Right atrium auricular region (tissue), 2 donors: ENCODE measurements at regions not wholly inside any gene's neighbourhood (a gene's known extent, or its start where the extent isn't known, plus 50 kb on each side); places are given as distances from the start of the nearest gene placed in this dataset.
"Not testable (repeated sequence)": the region's sequence is repeated elsewhere in the genome, so short reads cannot be mapped to it uniquely, and the experiment has no call there.

Experiments used
- DNase-seq: peaks from one replicate; pipeline ENCODE4 v3.0.0-alpha.2; 2019; ENCODE audit warnings: low spot score
- H3K27ac ChIP-seq, 2 donors: fragments of 200-600 bp; sonication (generic); 1 replicate in 1 of 2; 2 replicates in 1 of 2; pipeline ENCODE4 v1.5.1; 2016 to 2019
- H3K27me3 ChIP-seq, 2 donors: fragments of 200-600 bp; sonication (generic); one replicate each; pipeline versions ENCODE4 v1.5.1 to v1.6.0; 2017 to 2019
- H3K36me3 ChIP-seq: fragments of 200-600 bp; sonication (generic); one replicate; pipeline ENCODE4 v1.5.1; 2016
- H3K4me1 ChIP-seq, 2 donors: fragments of 200-600 bp; sonication (generic); one replicate each; pipeline versions ENCODE4 v1.5.1 to v1.6.0; 2017 to 2019
- H3K4me3 ChIP-seq, 2 donors: fragments of 200-600 bp; sonication (generic); 1 replicate in 1 of 2; 2 replicates in 1 of 2; pipeline ENCODE4 v1.5.1; 2017 to 2019; ENCODE audit warnings: mild to moderate bottlenecking in 1 of 2, moderate library complexity in 1 of 2
- H3K9me3 ChIP-seq, 2 donors: fragments of 200-600 bp; sonication (generic); one replicate each; pipeline ENCODE4 v1.5.1; 2019
- TF ChIP-seq, protein P1 (sequence below), 2 donors: fragments of 200-600 bp; sonication (generic); IDR thresholded peaks; one replicate each; pipeline ENCODE4 v1.5.1; 2019; ENCODE audit warnings: antibody characterized with exemption in 2 of 2

DNA sequence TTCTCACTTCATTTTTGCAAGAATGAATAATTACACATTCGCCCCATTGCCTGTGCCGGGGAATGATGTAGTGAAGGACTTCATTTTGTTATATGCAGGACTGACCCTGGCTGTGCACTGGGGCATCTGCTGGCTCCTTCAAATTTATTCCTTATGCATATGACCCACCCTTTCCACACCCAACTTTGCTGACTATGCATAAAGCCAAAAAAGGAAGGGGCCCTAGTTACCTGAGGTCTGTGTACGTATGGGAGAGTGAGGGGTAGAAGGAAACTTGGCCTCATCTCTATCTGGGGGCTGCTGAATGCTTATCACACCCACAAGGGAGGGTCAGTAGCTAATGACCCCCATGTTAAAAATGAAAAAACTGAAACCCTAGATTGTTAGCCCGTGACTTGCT lies 259.6 kb downstream of the SMARCA2 start:
- H3K4me1 ChIP-seq: no peaks in the 10 kb centered on the region
- H3K27me3 ChIP-seq: no peaks in the 10 kb centered on the region
- DNase-seq: no peak
- no peak overlapping the region for H3K27ac ChIP-seq
- no peaks in the 10 kb centered on the region for H3K36me3 ChIP-seq
- TF ChIP-seq, protein P1, sequence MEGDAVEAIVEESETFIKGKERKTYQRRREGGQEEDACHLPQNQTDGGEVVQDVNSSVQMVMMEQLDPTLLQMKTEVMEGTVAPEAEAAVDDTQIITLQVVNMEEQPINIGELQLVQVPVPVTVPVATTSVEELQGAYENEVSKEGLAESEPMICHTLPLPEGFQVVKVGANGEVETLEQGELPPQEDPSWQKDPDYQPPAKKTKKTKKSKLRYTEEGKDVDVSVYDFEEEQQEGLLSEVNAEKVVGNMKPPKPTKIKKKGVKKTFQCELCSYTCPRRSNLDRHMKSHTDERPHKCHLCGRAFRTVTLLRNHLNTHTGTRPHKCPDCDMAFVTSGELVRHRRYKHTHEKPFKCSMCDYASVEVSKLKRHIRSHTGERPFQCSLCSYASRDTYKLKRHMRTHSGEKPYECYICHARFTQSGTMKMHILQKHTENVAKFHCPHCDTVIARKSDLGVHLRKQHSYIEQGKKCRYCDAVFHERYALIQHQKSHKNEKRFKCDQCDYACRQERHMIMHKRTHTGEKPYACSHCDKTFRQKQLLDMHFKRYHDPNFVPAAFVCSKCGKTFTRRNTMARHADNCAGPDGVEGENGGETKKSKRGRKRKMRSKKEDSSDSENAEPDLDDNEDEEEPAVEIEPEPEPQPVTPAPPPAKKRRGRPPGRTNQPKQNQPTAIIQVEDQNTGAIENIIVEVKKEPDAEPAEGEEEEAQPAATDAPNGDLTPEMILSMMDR (IDR thresholded peaks at IDR 0.05): no peak
- H3K4me3 ChIP-seq: no peak overlapping the region
- no peaks in the 10 kb centered on the region for H3K9me3 ChIP-seq

DNA sequence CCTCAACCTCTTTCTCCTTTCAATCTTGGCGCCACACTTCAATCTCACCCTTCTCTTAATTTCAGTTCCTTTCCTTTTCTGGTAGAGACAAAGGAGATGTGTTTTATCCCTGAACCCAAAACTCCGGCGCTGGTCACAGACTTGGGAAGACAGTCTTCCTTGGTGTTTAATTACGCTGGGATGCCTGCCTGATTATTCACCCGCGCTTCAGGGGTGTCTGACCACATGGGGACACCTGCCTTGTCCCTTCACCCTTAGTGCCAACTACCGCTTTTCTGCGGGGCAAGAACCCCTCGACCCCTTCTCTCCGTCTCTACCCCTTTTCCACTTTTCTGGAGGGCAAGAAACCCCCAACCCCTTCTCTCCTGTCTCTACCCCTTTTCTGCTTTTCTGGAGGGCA lies 261.1 kb downstream of the SMARCA2 start:
- Histone ChIP-seq H3K4me1 (no peaks in the 10 kb centered on the region), H3K27ac (no peak overlapping the region), H3K9me3 (no peaks in the 10 kb centered on the region), H3K27me3 (no peaks in the 10 kb centered on the region), H3K4me3 (no peak overlapping the region), H3K36me3 (no peaks in the 10 kb centered on the region)
- TF ChIP-seq, protein P1 (IDR thresholded peaks at IDR 0.05): no peak
- DNase-seq: no peak

DNA sequence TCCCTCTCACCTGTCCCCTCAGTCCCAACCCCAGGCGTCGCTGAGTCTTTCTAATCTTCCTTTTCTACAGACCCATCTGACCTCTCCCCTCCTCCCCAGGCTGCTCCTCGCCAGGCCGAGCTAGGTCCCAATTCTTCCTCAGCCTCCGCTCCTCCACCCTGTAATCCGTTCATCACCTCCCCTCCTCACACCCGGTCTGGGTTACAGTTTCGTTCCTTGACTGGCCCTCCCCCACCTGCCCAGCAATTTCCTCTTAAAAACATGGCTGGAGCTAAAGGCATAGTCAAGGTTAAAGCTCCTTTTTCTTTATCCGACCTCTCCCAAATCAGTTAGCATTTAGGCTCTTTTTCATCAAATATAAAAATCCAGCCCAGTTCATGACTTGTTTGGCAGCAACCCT lies 262.0 kb downstream of the SMARCA2 start:
- H3K9me3 ChIP-seq, H3K27me3 ChIP-seq, H3K27ac ChIP-seq, H3K36me3 ChIP-seq, DNase-seq, H3K4me1 ChIP-seq, H3K4me3 ChIP-seq: not testable (repeated sequence)

DNA sequence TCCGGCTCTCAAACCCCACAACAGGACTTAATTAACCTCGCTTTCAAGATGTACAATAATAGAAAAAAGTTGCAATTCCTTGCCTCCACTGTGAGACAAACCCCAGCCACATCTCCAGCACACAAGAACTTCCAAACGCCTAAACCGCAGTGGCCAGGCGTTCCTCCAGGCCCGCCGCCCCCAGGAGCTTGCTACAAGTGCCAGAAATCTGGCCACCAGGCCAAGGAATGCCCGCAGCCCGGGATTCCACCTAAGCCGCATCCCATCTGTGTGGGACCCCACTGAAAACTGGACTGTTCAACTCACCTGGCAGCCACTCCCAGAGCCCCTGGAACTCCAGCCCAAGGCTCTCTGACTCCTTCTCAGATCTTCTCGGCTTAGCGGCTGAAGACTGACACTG lies 262.5 kb downstream of the SMARCA2 start:
- not testable (repeated sequence) for H3K27me3 ChIP-seq, H3K27ac ChIP-seq, H3K4me3 ChIP-seq, DNase-seq, H3K4me1 ChIP-seq, H3K36me3 ChIP-seq, H3K9me3 ChIP-seq

DNA sequence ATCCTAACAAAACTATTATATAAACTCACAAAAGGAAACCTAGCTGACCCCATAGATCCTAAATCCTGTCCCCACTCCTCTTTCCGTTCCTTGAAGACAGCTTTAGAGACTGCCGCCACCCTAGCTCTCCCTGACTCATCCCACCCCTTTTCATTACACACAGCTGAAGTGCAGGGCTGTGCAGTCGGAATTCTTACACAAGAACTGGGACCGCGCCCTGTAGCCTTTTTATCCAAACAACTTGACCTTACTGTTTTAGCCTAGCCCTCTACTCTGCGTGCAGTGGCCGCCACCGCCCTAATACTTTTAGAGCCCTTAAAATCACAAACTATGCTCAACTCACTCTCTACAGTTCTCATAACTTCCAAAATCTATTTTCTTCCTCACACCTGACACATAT lies 264.0 kb downstream of the SMARCA2 start:
- H3K4me3 ChIP-seq, DNase-seq, H3K9me3 ChIP-seq, H3K27me3 ChIP-seq, H3K27ac ChIP-seq, H3K36me3 ChIP-seq, H3K4me1 ChIP-seq: not testable (repeated sequence)

DNA sequence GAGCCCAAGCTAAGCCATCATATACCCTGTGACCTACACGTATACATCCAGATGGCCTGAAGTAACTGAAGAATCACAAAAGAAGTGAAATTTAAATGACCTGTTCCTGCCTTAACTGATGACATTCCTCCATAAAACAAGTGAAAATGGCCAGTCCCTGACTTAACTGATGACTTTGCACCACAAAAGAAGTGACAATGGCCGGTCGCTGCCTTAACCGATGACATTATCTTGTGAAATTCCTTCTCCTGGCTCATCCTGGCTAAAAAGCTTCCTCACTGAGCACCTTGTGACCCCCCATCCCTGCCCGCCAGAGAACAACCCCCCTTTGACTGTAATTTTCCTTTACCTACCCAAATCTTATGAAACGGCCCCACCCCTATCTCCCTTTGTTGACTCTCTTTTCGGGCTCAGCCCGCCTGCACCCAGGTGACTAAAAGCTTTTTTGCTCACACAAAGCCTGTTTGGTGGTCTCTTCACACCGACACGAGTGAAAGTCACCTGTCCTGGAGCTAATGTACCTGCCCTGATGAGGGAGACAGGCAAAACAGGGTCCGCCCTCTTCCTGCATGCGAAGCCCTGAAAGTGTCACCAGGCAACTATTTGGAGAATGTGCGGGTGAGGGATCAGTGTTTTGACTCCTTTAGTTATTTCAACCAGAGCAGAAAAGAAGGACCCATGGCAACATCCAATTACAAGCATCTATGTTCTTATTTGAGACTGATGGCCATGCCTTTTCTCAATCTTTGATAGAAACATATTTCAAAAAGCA lies 266.1 kb downstream of the SMARCA2 start:
- no peaks in the 10 kb centered on the region for H3K9me3 ChIP-seq
- H3K27me3 ChIP-seq: no peaks in the 10 kb centered on the region
- TF ChIP-seq, protein P1 (IDR thresholded peaks at IDR 0.05): no peak
- no peak overlapping the region for H3K27ac ChIP-seq
- no peak overlapping the region for H3K4me3 ChIP-seq
- no peak for DNase-seq
- H3K36me3 ChIP-seq: no peaks in the 10 kb centered on the region
- H3K4me1 ChIP-seq: no peaks in the 10 kb centered on the region

DNA sequence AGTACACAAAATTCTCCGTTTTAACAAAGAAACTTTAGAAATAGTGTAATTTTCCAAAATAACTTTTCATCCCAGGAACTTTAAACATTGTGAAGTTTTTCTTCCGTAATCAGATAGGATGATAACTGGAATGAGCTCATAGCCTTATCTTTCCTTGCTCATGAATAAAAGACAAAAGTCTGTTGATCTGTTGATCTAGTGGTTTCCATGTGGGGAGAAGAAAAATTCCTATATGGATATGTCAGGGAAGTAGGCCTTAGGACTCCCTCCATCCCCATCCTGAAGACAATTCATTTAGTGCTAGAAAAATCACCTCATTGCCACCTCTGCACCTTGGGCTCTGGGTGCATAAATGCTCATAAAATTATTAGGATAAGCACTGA lies 266.6 kb downstream of the SMARCA2 start:
- TF ChIP-seq, protein P1 (IDR thresholded peaks at IDR 0.05): no peak
- H3K4me1 ChIP-seq: no peaks in the 10 kb centered on the region
- no peaks in the 10 kb centered on the region for H3K36me3 ChIP-seq
- H3K27me3 ChIP-seq: no peaks in the 10 kb centered on the region
- H3K27ac ChIP-seq: no peak overlapping the region
- H3K9me3 ChIP-seq: no peaks in the 10 kb centered on the region
- DNase-seq: no peak
- no peak overlapping the region for H3K4me3 ChIP-seq
